Mononuclear cell (primary cell): ENCODE measurements at regions not wholly inside any gene's neighbourhood (a gene's known extent, or its start where the extent isn't known, plus 50 kb on each side); places are given as distances from the start of the nearest gene placed in this dataset.
"Not testable (repeated sequence)": the region's sequence is repeated elsewhere in the genome, so short reads cannot be mapped to it uniquely, and the experiment has no call there.

Source experiments
- H3K27me3 ChIP-seq: 2 replicates; pipeline ENCODE4 v1.6.0; 2011; ENCODE audit warnings: low read length, control low read depth; ENCODE audit not compliant: insufficient read depth
- H3K4me1 ChIP-seq: 2 replicates; pipeline ENCODE4 v1.5.1; 2011; ENCODE audit warnings: mild to moderate bottlenecking, low read length, control low read depth; ENCODE audit not compliant: insufficient read depth
- H3K4me3 ChIP-seq: 2 replicates; pipeline ENCODE4 v1.5.1; 2011; ENCODE audit warnings: mild to moderate bottlenecking, low read length, moderate library complexity
- H3K9me3 ChIP-seq: 2 replicates; pipeline ENCODE4 v1.5.1; 2011; ENCODE audit warnings: low read depth, mild to moderate bottlenecking, control low read depth, low read length

DNA sequence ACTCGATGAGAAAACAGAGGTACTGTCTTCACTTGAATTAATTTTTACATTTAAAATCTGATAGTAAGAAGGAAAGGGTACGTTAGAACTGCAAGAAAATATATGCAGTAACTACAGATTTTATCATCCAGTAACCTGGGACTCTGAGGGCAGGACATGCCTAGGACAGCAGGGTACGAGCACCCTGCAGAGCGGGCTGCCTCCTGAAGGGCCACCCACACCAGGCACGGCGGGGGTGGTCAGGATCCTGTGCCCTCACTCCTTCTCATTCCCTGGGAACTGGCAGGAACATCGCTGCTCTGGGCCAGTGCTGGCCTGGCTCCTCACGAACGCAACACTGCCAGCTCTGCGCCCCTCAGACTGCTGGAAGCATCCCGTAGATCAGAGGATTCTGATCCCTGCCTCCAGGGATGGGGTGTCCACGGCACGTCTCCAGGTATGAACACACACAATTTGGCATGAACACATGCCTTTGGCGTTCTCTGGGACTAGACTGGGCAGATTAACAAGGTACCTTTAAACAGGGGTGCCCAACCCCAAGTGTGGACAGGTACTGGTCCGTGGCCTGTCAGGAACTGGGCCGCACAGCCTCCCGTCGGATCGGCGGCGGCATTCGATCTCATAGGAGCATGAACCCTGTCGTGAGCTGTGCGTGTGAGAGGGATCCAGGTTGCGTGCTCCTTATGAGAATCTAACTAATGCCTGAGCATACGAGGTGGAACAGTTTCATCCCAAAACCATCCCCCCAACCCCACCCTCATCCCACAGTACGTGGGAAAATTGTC, 99.3 kb upstream of the FAM20C start:
- H3K4me1 ChIP-seq: peaks cover 28% of the 10 kb centered on the region
- no peaks in the 10 kb centered on the region for H3K27me3 ChIP-seq
- no peak overlapping the region for H3K4me3 ChIP-seq
- H3K9me3 ChIP-seq: no peaks in the 10 kb centered on the region

DNA sequence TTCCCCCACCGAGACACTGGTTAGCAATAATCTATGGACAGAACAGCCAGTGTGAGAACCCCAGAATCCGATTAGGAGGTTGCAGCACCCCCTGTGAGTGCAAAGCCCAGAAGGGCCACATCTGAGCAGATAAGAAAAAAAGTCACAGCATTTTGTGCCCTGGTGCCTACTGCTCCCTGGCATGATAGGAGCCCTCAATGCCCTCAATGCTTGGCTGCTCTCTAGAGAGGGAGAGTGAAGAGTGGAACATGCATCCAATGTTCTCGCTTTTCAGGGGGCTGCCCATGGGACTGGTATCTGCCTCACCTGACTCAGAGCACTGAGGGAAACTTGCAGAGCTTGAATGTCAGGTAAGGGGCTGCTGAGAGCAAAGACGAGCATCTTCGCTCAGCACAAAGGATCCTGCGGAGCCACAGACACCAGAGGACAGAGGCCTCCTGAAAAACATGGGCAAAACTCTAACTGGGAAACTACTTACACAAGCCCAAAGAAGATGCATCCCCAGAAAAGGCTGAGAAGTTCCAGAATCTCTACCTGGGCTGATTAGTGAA, 98.0 kb upstream of the FAM20C start:
- Histone ChIP-seq H3K4me1 (peaks cover 19% of the 10 kb centered on the region), H3K4me3 (no peak overlapping the region), H3K9me3 (no peaks in the 10 kb centered on the region), H3K27me3 (no peaks in the 10 kb centered on the region)

GRCh38 chr7:95180-95862, 97.0 kb upstream of the FAM20C start:
- Histone ChIP-seq H3K9me3 (no peaks in the 10 kb centered on the region), H3K4me3 (no peak overlapping the region), H3K27me3 (no peaks in the 10 kb centered on the region), H3K4me1 (peaks cover 9% of the 10 kb centered on the region)

- no peaks in the 10 kb centered on the region for H3K27me3 ChIP-seq
- no peaks in the 10 kb centered on the region for H3K9me3 ChIP-seq
- peaks cover 4% of the 10 kb centered on the region for H3K4me1 ChIP-seq
- no peak overlapping the region for H3K4me3 ChIP-seq
Measured at GRCh38 chr7:95863-96260, 96.5 kb upstream of the FAM20C start.

DNA sequence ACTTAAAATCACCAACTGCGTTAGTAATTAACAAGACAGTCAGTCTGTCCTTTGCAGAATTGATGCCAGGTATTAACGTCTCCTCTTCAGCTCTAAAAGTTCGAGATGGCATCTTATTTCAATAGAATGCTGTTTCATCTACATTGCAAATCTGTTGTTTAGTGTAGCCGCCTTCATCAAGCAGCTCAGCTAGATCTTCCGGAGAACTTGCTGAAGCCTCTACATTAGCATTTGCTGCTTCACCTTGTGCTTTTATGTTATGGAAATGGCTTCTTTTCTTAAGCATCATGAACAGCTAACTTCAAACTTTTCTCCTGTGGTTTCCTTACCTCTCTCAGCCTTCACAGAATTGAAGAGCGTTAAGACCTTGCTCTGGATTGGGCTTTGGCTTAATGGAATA, 95.5 kb upstream of the FAM20C start:
- no peak overlapping the region for H3K4me3 ChIP-seq
- H3K4me1 ChIP-seq: peaks cover 8% of the 10 kb centered on the region
- H3K27me3 ChIP-seq: no peaks in the 10 kb centered on the region
- no peaks in the 10 kb centered on the region for H3K9me3 ChIP-seq

GRCh38 chr7:97310-97841, 95.0 kb upstream of the FAM20C start:
- no peaks in the 10 kb centered on the region for H3K9me3 ChIP-seq
- no peak overlapping the region for H3K4me3 ChIP-seq
- H3K4me1 ChIP-seq: peaks cover 13% of the 10 kb centered on the region
- no peaks in the 10 kb centered on the region for H3K27me3 ChIP-seq

DNA sequence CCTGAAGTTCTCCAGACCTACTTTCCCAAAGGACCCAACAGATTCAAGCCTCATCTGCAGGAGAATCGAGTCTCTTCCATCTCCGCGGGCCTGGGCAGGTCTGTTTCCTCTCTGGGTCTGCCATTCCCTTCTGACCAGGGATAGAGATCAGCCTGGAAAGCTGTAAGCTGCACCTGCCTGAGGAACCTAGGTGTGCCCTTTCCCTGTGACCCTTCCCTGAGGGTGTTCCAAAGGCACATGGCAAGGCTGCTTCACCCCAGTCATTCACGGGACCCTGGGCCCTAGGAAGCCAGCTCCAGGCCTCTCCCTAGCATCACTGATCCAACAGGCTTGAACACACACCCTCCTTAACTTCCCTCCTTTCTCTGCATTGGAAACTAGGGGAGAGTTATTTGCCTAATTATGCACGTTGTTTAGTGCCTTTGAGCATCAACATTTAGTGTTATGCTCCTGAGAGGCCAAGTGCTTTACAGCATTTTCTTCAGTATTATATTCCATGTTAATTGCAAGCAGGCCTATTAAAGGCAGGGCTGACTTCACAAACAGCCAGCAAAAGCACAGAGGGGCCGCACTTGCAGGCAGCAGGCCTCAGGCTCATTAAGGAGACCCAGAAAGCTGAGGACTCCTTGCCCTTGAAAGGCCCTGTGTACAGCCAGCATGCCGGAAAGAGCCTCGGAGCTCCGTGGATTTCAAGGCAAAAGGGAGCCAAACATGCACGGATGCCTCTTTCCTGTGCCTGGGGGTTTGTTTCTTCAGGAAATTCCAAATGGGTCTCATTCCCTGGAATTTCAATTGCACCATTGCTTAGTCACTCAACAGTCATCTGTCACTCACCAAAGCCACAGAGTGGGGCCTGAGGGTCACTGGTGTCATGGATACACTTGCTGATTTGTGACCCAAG, 91.0 kb upstream of the FAM20C start:
- Histone ChIP-seq H3K27me3 (no peaks in the 10 kb centered on the region), H3K4me3 (no peak overlapping the region), H3K9me3 (no peaks in the 10 kb centered on the region), H3K4me1 (peaks cover 14% of the 10 kb centered on the region)

GRCh38 chr7:102047-102711, 90.2 kb upstream of the FAM20C start:
- H3K4me1 ChIP-seq: peaks cover 14% of the 10 kb centered on the region
- H3K27me3 ChIP-seq: no peaks in the 10 kb centered on the region
- H3K4me3 ChIP-seq: no peak overlapping the region
- H3K9me3 ChIP-seq: no peaks in the 10 kb centered on the region

- peaks cover 14% of the 10 kb centered on the region for H3K4me1 ChIP-seq
- H3K27me3 ChIP-seq: no peaks in the 10 kb centered on the region
- H3K9me3 ChIP-seq: no peaks in the 10 kb centered on the region
- no peak overlapping the region for H3K4me3 ChIP-seq
Measured at GRCh38 chr7:102721-103120, 89.7 kb upstream of the FAM20C start.

DNA sequence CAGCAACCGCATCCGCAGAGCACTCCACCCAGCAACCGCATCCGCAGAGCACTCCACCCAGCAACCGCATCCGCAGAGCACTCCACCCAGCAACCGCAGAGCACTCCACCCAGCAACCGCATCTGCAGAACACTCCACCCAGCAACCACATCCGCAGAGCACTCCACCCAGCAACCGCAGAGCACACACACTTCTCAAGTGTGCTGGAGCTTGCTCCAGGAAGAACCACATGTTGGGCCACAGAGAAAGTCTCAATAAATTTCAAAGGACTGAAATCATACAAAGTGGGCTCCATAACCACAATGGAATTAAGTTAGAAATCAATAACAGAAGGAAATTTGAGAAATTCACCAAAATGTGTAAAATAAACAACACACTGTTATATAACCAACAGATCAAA, 88.4 kb upstream of the FAM20C start:
- H3K27me3 ChIP-seq, H3K9me3 ChIP-seq, H3K4me3 ChIP-seq: not testable (repeated sequence)
- H3K4me1 ChIP-seq: peaks cover 14% of the 10 kb centered on the region

DNA sequence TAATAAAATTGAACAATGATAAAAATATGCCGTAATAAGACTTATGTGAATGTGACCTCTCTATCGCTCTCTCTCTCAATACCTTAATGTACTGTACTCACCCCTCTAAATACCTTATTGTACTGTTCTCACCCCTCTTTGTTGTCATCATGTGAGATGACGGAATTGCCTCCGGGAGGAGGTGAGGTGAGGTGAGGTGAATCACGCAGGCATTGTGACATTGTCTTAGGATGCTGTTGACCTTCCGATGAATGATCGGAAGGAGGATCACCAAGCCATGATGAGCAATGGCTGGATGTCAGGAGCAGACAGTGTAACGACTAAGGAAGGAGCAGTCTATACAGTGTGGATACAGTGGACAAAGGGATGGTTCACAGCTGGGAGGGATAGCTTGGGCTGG, 87.4 kb upstream of the FAM20C start:
- H3K27me3 ChIP-seq: no peaks in the 10 kb centered on the region
- no peak overlapping the region for H3K4me3 ChIP-seq
- H3K9me3 ChIP-seq: no peaks in the 10 kb centered on the region
- H3K4me1 ChIP-seq: peaks cover 14% of the 10 kb centered on the region

GRCh38 chr7:106356-106755, 86.0 kb upstream of the FAM20C start:
- H3K4me1 ChIP-seq: peaks cover 12% of the 10 kb centered on the region
- no peaks in the 10 kb centered on the region for H3K9me3 ChIP-seq
- H3K27me3 ChIP-seq: no peaks in the 10 kb centered on the region
- H3K4me3 ChIP-seq: no peak overlapping the region

- H3K4me3 ChIP-seq: no peak overlapping the region
Measured at GRCh38 chr7:107233-107632, 85.1 kb upstream of the FAM20C start.

DNA sequence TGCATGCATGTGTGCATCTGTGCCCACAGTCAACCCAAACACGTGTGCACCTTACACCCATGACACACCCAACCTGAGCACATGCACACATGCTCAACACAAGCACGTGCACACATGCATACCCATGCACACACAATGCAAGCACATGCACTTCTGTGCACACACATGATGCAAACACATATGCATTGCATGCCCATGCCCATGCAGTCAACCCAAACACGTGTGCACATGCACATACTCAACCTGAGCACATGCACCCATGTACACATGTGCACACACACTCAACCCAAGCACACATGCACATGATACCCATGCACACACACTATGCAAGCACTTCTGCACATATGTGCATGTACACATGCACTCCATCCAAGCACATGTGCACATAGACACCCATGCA, 84.5 kb upstream of the FAM20C start:
- Histone ChIP-seq H3K27me3 (peaks cover 3% of the 10 kb centered on the region), H3K4me1 (peaks cover 7% of the 10 kb centered on the region), H3K9me3 (no peaks in the 10 kb centered on the region), H3K4me3 (no peak overlapping the region)

More at GRCh38 chr7:107233-107632, 85.1 kb upstream of the FAM20C start:
- Histone ChIP-seq H3K4me1 (peaks cover 6% of the 10 kb centered on the region), H3K9me3 (no peaks in the 10 kb centered on the region), H3K27me3 (peaks cover 3% of the 10 kb centered on the region)
